GM19395 (cell line): ENCODE measurements at regions not wholly inside any gene's neighbourhood (a gene's known extent, or its start where the extent isn't known, plus 50 kb on each side); places are given as distances from the start of the nearest gene placed in this dataset.
"Not testable (repeated sequence)": the region's sequence is repeated elsewhere in the genome, so short reads cannot be mapped to it uniquely, and the experiment has no call there.

ENCODE experiments used
- ATAC-seq: cut with Tn5 transposase; IDR thresholded peaks from one replicate; pipeline ENCODE4 v1.9.1; 2021; ENCODE audit warnings: mild to moderate bottlenecking, moderate library complexity; ENCODE audit not compliant: unreplicated experiment

- no peak for ATAC-seq
Measured at GRCh38 chr7:82701949-82702348, 258.4 kb upstream of the CACNA2D1 start.

GRCh38 chr7:82700741-82701140 lies 257.2 kb upstream of the CACNA2D1 start:
- ATAC-seq, result no peak

- ATAC-seq, result no peak
Measured at GRCh38 chr7:82699773-82700186, 256.2 kb upstream of the CACNA2D1 start.

GRCh38 chr7:82697897-82698296 lies 254.3 kb upstream of the CACNA2D1 start:
- no peak for ATAC-seq

GRCh38 chr7:82696631-82697030 lies 253.1 kb upstream of the CACNA2D1 start:
- no peak for ATAC-seq

GRCh38 chr7:82694022-82694421 lies 250.4 kb upstream of the CACNA2D1 start:
- ATAC-seq, result no peak

- no peak for ATAC-seq
Measured at GRCh38 chr7:82690929-82691328, 247.4 kb upstream of the CACNA2D1 start.

- ATAC-seq, result no peak
Measured at GRCh38 chr7:82685214-82685613, 241.6 kb upstream of the CACNA2D1 start.

- ATAC-seq, result no peak
Measured at GRCh38 chr7:82678716-82679115, 235.1 kb upstream of the CACNA2D1 start.

GRCh38 chr7:82678259-82678658 lies 234.7 kb upstream of the CACNA2D1 start:
- ATAC-seq, result no peak

GRCh38 chr7:82677493-82677892 lies 233.9 kb upstream of the CACNA2D1 start:
- peak; percentile 67 for ATAC-seq

- ATAC-seq, result no peak
Measured at GRCh38 chr7:82676777-82677463, 233.3 kb upstream of the CACNA2D1 start.

GRCh38 chr7:82675396-82675795 lies 231.8 kb upstream of the CACNA2D1 start:
- ATAC-seq, result no peak

GRCh38 chr7:82674268-82674667 lies 230.7 kb upstream of the CACNA2D1 start:
- no peak for ATAC-seq

- ATAC-seq, result no peak
Measured at GRCh38 chr7:82672078-82672477, 228.5 kb upstream of the CACNA2D1 start.

GRCh38 chr7:82669141-82669540 lies 225.6 kb upstream of the CACNA2D1 start:
- ATAC-seq, result no peak

- no peak for ATAC-seq
Measured at GRCh38 chr7:82668676-82669075, 225.1 kb upstream of the CACNA2D1 start.

GRCh38 chr7:82665966-82666507 lies 222.5 kb upstream of the CACNA2D1 start:
- ATAC-seq, result no peak

GRCh38 chr7:82655965-82656364 lies 212.4 kb upstream of the CACNA2D1 start:
- ATAC-seq, result no peak

GRCh38 chr7:82650095-82650494 lies 206.5 kb upstream of the CACNA2D1 start:
- not testable (repeated sequence) for ATAC-seq

GRCh38 chr7:82633592-82633991 lies 190.0 kb upstream of the CACNA2D1 start:
- ATAC-seq, result no peak

GRCh38 chr7:82631998-82632397 lies 188.4 kb upstream of the CACNA2D1 start:
- ATAC-seq, result no peak

- ATAC-seq, result no peak
Measured at GRCh38 chr7:82629583-82629982, 186.0 kb upstream of the CACNA2D1 start.
